Heart right ventricle (tissue), 16 donors: ENCODE measurements at regions not wholly inside any gene's neighbourhood (a gene's known extent, or its start where the extent isn't known, plus 50 kb on each side); places are given as distances from the start of the nearest gene placed in this dataset.

Source experiments
- ATAC-seq, 8 donors: fragments of 200-7000 bp; cut with Tn5 transposase; one replicate each; pipeline ENCODE4 v1.9.1; 2020; ENCODE audit warnings: mild to moderate bottlenecking in 8 of 8, moderate library complexity in 8 of 8, moderate number of reproducible peaks in 1 of 8
- DNase-seq, 2 donors: peaks; one replicate each; pipeline ENCODE4 v3.0.0-alpha.2; 2020
- H3K27ac ChIP-seq, 10 donors: fragments of 200-600 bp; sonication (generic) in 2 of 10; one replicate each; pipeline versions ENCODE4 v1.5.0 to v1.8.0; 2020 to 2022; ENCODE audit warnings: mild to moderate bottlenecking in 3 of 10
- H3K27me3 ChIP-seq, 7 donors: fragments of 200-600 bp; one replicate each; pipeline ENCODE4 v1.8.0; 2021 to 2022; ENCODE audit warnings: mild to moderate bottlenecking in 2 of 7
- H3K36me3 ChIP-seq, 9 donors: fragments of 200-600 bp; sonication (generic) in 1 of 9; one replicate each; pipeline versions ENCODE4 v1.5.0 to v1.8.0; 2020 to 2022; ENCODE audit warnings: mild to moderate bottlenecking in 2 of 9
- H3K4me1 ChIP-seq, 9 donors: fragments of 200-600 bp; sonication (generic) in 1 of 9; one replicate each; pipeline versions ENCODE4 v1.5.0 to v1.8.0; 2020 to 2022; ENCODE audit warnings: mild to moderate bottlenecking in 4 of 9
- H3K4me3 ChIP-seq, 10 donors: fragments of 200-600 bp; sonication (generic) in 2 of 10; one replicate each; pipeline versions ENCODE4 v1.5.0 to v1.8.0; 2020 to 2022; ENCODE audit warnings: mild to moderate bottlenecking in 7 of 10, moderate library complexity in 2 of 10
- H3K9me3 ChIP-seq, 11 donors: fragments of 200-600 bp in 10 of 11; sonication (generic) in 2 of 11; one replicate each; pipeline versions ENCODE4 v1.5.0 to v1.8.0; 2013 to 2022; ENCODE audit warnings: mild to moderate bottlenecking in 2 of 11, control low read depth in 1 of 11, moderate library complexity in 1 of 11
- CTCF ChIP-seq, 9 donors: fragments of 200-600 bp; sonication (generic) in 2 of 9; IDR thresholded peaks; one replicate each; pipeline versions ENCODE4 v1.5.0 to v1.8.0; 2021 to 2022; ENCODE audit warnings: antibody characterized with exemption in 9 of 9, mild to moderate bottlenecking in 5 of 9, moderate library complexity in 1 of 9
- WGBS, 2 donors: extraction: QIAGEN DNeasy Blood & Tissue Kit; methylation state at CpG; one replicate each; pipeline ENCODE4 v1.1.7; 2013; ENCODE audit warnings: inconsistent platforms in 1 of 2; 5-methylcytosine and 5-hydroxymethylcytosine counted together
- intact Hi-C, 10 donors: fragments of 100-400 bp; cut with DNase I; formaldehyde crosslinking; loops; one replicate each; pipeline versions ENCODE4 v1.11.1 to v1.14.2; 2022
- donor health status: Arrhythmogenic right ventricular cardiomyopathy.
- donor health status: ischemic (EF 13 %, LVEDD 7.1; RV severe dilation, severe dysfunction).
- donor health status: healthy with polysubstance abuse.
- donor health status: DM: no; HTN: yes; CAD: no.
- donor health status: DM: no; HTN: no; CAD: no.
- donor health status: ischemic (EF 25% LVEDD 6.9; RV normal size, moderate dysfunction).
- donor health status: ischemic (EF 25% LVEDD 5.7; RV mildly dilated, moderate dysfunction).
- donor health status: healthy.
- donor health status: DM: yes; HTN: yes; CAD: no.
- donor health status: Ischemic cardiomyopathy.
- donor health status: ischemic (EF 35%, LVEDD 5.7; RV mildly dilated, moderate dysfunction).
- donor health status: nonischemic (EF 11% LVEDD 7.7; RV severe dilation, severe dysfunction).
- donor health status: DM: yes; HTN: yes; CAD: no.
- donor health status: PGD.
- donor health status: ischemic (EF 29% LVEDD 5.4; RV normal size, mild dysfunction).
- donor health status: nonischemic (EF 23%, LVEDD 6.1; RV moderate dilation, normal function).

- intact Hi-C loops = no loop called here
- no peak for TF ChIP-seq CTCF (IDR thresholded peaks at IDR 0.05)
- Histone ChIP-seq H3K27ac (no peak overlapping the region), H3K4me3 (no peak overlapping the region), H3K36me3 (no peaks in the 10 kb centered on the region), H3K27me3 (no peaks in the 10 kb centered on the region), H3K9me3 (no peaks in the 10 kb centered on the region), H3K4me1 (no peaks in the 10 kb centered on the region)
- ATAC-seq (no peak), DNase-seq (no peak)
- WGBS, 2 donors = 56 to 67% methylated on average over 6 of the region's 6 CpGs
Measured at GRCh38 chr3:110164632-110165369, 827.5 kb upstream of the DPPA4 start.

- intact Hi-C loops = no loop called here
- Histone ChIP-seq H3K9me3 (no peaks in the 10 kb centered on the region), H3K27ac (no peak overlapping the region), H3K4me1 (no peaks in the 10 kb centered on the region), H3K27me3 (no peaks in the 10 kb centered on the region), H3K36me3 (no peaks in the 10 kb centered on the region), H3K4me3 (no peak overlapping the region)
- ATAC-seq (no peak), DNase-seq (no peak)
- no peak for TF ChIP-seq CTCF (IDR thresholded peaks at IDR 0.05)
- WGBS, 2 donors = 33 to 44% methylated on average over 3 of the region's 3 CpGs
Measured at GRCh38 chr3:110165370-110165743, 828.0 kb upstream of the DPPA4 start.

GRCh38 chr3:110165753-110166152, 828.4 kb upstream of the DPPA4 start:
- no peak for DNase-seq
- no peaks in the 10 kb centered on the region for H3K27me3 ChIP-seq
- H3K9me3 ChIP-seq = no peaks in the 10 kb centered on the region
- no peak for ATAC-seq
- intact Hi-C loops = no loop called here
- 56 to 57% methylated on average over 8 of the region's 8 CpGs for WGBS, 2 donors
- TF ChIP-seq CTCF (IDR thresholded peaks at IDR 0.05) = no peak
- no peak overlapping the region for H3K4me3 ChIP-seq
- H3K27ac ChIP-seq = no peak overlapping the region
- H3K4me1 ChIP-seq = no peaks in the 10 kb centered on the region
- H3K36me3 ChIP-seq = no peaks in the 10 kb centered on the region

GRCh38 chr3:110166791-110167190, 829.4 kb upstream of the DPPA4 start:
- ATAC-seq (no peak), DNase-seq (no peak)
- intact Hi-C loops = no loop called here

More at GRCh38 chr3:110166791-110167190, 829.4 kb upstream of the DPPA4 start:
- no peak for TF ChIP-seq CTCF (IDR thresholded peaks at IDR 0.05)
- Histone ChIP-seq H3K36me3 (no peaks in the 10 kb centered on the region), H3K4me1 (no peaks in the 10 kb centered on the region), H3K9me3 (no peaks in the 10 kb centered on the region), H3K27ac (no peak overlapping the region), H3K27me3 (no peaks in the 10 kb centered on the region), H3K4me3 (no peak overlapping the region)
- 59 to 61% methylated on average over 1 of the region's 1 CpG for WGBS, 2 donors
